ENCODE measurements at regions not wholly inside any gene's neighbourhood (a gene's known extent, or its start where the extent isn't known, plus 50 kb on each side); places are given as distances from the start of the nearest gene placed in this dataset.
"Not testable (repeated sequence)": the region's sequence is repeated elsewhere in the genome, so short reads cannot be mapped to it uniquely, and the experiment has no call there.

- DNase-seq (ENCODE audit: low spot score in 2 of 2) = no peak
- FAIRE-seq = no peak
Observed at GRCh38 chr20:29318871-29319461, 1938.5 kb upstream of the DEFB115 start.

- no peak for FAIRE-seq
- DNase-seq (ENCODE audit: low spot score in 2 of 2) = no peak
Observed at GRCh38 chr20:29319725-29320124, 1937.7 kb upstream of the DEFB115 start.

- FAIRE-seq; DNase-seq (ENCODE audit: low spot score in 2 of 2): not testable (repeated sequence)
Observed at GRCh38 chr20:29320216-29320949, 1937.1 kb upstream of the DEFB115 start.

- FAIRE-seq; DNase-seq (ENCODE audit: low spot score in 2 of 2): not testable (repeated sequence)
Observed at GRCh38 chr20:29323631-29324515, 1933.6 kb upstream of the DEFB115 start.

- DNase-seq (ENCODE audit: low spot score in 2 of 2); FAIRE-seq: not testable (repeated sequence)
Observed at GRCh38 chr20:29324516-29325303, 1932.8 kb upstream of the DEFB115 start.

GRCh38 chr20:29325304-29325640 is 1932.2 kb upstream of the DEFB115 start:
- FAIRE-seq = no peak
- no peak for DNase-seq (ENCODE audit: low spot score in 2 of 2)

- not testable (repeated sequence) for FAIRE-seq; DNase-seq (ENCODE audit: low spot score in 2 of 2)
Observed at GRCh38 chr20:29325781-29326180, 1931.7 kb upstream of the DEFB115 start.

- DNase-seq (ENCODE audit: low spot score in 2 of 2) = no peak
Observed at GRCh38 chr20:29326376-29327070, 1930.9 kb upstream of the DEFB115 start.

GRCh38 chr20:29327600-29328420 is 1929.7 kb upstream of the DEFB115 start:
- not testable (repeated sequence) for FAIRE-seq

More at GRCh38 chr20:29326376-29327070, 1930.9 kb upstream of the DEFB115 start:
- no peak for FAIRE-seq

GRCh38 chr20:29330429-29331115 is 1926.9 kb upstream of the DEFB115 start:
- not testable (repeated sequence) for FAIRE-seq; DNase-seq (ENCODE audit: low spot score in 2 of 2)

More at GRCh38 chr20:29327600-29328420, 1929.7 kb upstream of the DEFB115 start:
- DNase-seq (ENCODE audit: low spot score in 2 of 2) = not testable (repeated sequence)

GRCh38 chr20:29349836-29350235 is 1907.6 kb upstream of the DEFB115 start:
- FAIRE-seq = no peak

GRCh38 chr20:29375937-29376336 is 1881.5 kb upstream of the DEFB115 start:
- not testable (repeated sequence) for FAIRE-seq; DNase-seq (ENCODE audit: low spot score in 2 of 2)

More at GRCh38 chr20:29349836-29350235, 1907.6 kb upstream of the DEFB115 start:
- no peak for DNase-seq (ENCODE audit: low spot score in 2 of 2)

GRCh38 chr20:29392853-29393252 is 1864.6 kb upstream of the DEFB115 start:
- FAIRE-seq; DNase-seq (ENCODE audit: low spot score in 2 of 2): not testable (repeated sequence)

GRCh38 chr20:29408034-29408695 is 1849.3 kb upstream of the DEFB115 start:
- peak; percentile 7 to 17 for DNase-seq (ENCODE audit: low spot score in 2 of 2)
- no peak for FAIRE-seq

- not testable (repeated sequence) for FAIRE-seq; DNase-seq (ENCODE audit: low spot score in 2 of 2)
Observed at GRCh38 chr20:29408707-29409106, 1848.8 kb upstream of the DEFB115 start.

- DNase-seq (ENCODE audit: low spot score in 2 of 2); FAIRE-seq: not testable (repeated sequence)
Observed at GRCh38 chr20:29409160-29409689, 1848.2 kb upstream of the DEFB115 start.

All from frontal cortex (tissue), 3 donors.